ENCODE measurements at regions not wholly inside any gene's neighbourhood (a gene's known extent, or its start where the extent isn't known, plus 50 kb on each side); places are given as distances from the start of the nearest gene placed in this dataset.

- FAIRE-seq, result no peak
- Histone ChIP-seq H3K4me1 (no peaks in the 10 kb centered on the region), H3K4me2 (no peak overlapping the region), H3K27ac (no peak overlapping the region), H3K9me3 (no peaks in the 10 kb centered on the region), H3K4me3 (no peak overlapping the region)
- CTCF ChIA-PET, result no interaction called here
- TF ChIP-seq BHLHE40 (IDR thresholded peaks at IDR 0.05; ENCODE audit: low read depth, low read length) (no peak), NR3C1 (IDR thresholded peaks at IDR 0.05) (no peak), KDM5A (IDR thresholded peaks at IDR 0.05) (no peak), USF2 (IDR thresholded peaks at IDR 0.05) (no peak), CBX8 (IDR thresholded peaks at IDR 0.05) (no peak), ELK1 (IDR thresholded peaks at IDR 0.05; ENCODE audit: low read depth, low read length) (no peak), TP53 (CRISPR knock-in tag; IDR thresholded peaks at IDR 0.05) (no peak), MAX (IDR thresholded peaks at IDR 0.05) (no peak), CBX2 (IDR thresholded peaks at IDR 0.05; ENCODE audit: borderline replicate concordance, low read depth) (no peak), HMGXB4 (CRISPR knock-in tag; IDR thresholded peaks at IDR 0.05; ENCODE audit: borderline replicate concordance) (no peak), CEBPB (IDR thresholded peaks at IDR 0.05) (no peak), RFX5 (IDR thresholded peaks at IDR 0.05) (no peak), MAFK (IDR thresholded peaks at IDR 0.05; ENCODE audit: partially characterized antibody) (no peak), EHMT2 (IDR thresholded peaks at IDR 0.05; ENCODE audit: low read depth) (no peak), HOXA7 (CRISPR knock-in tag; IDR thresholded peaks at IDR 0.05) (no peak), MYC (IDR thresholded peaks at IDR 0.05; ENCODE audit: borderline replicate concordance, low read length) (no peak), BCL3 (IDR thresholded peaks at IDR 0.05) (no peak), POLR2AphosphoS2 (conservative IDR thresholded peaks at IDR 0.05; ENCODE audit: low read length) (no peak), GATA3 (IDR thresholded peaks at IDR 0.05; ENCODE audit: borderline replicate concordance) (no peak)
- no peak for ATAC-seq
- DNase-seq (ENCODE audit: low read depth in 1 of 2, low spot score in 1 of 2), result no peak
- POLR2A ChIA-PET, result no interaction called here
These were observed 1105.4 kb upstream of the KLHL29 start for GRCh38 chr2:22279541-22279940.

- no peak for TF ChIP-seq HDAC2 (IDR thresholded peaks at IDR 0.05)
- no peak for TF ChIP-seq FOSB (CRISPR knock-in tag; IDR thresholded peaks at IDR 0.05)
- no peak for TF ChIP-seq FOXS1 (CRISPR knock-in tag; IDR thresholded peaks at IDR 0.05)
- no peak for TF ChIP-seq CBX2 (IDR thresholded peaks at IDR 0.05; ENCODE audit: borderline replicate concordance, low read depth)
- TF ChIP-seq HOXB13 (CRISPR knock-in tag; IDR thresholded peaks at IDR 0.05; ENCODE audit: low read depth), result no peak
- TF ChIP-seq KDM5A (IDR thresholded peaks at IDR 0.05), result no peak
- TF ChIP-seq NR3C1 (IDR thresholded peaks at IDR 0.05), result no peak
- no peak for TF ChIP-seq MAX (IDR thresholded peaks at IDR 0.05)
- TF ChIP-seq HMGXB4 (CRISPR knock-in tag; IDR thresholded peaks at IDR 0.05; ENCODE audit: borderline replicate concordance), result no peak
- TF ChIP-seq HEYL (CRISPR knock-in tag; IDR thresholded peaks at IDR 0.05), result no peak
- TF ChIP-seq ZSCAN20 (CRISPR knock-in tag; IDR thresholded peaks at IDR 0.05), result no peak
- CTCF ChIA-PET, result interaction anchor here (0.6 kb wide), 1 partner anchor 12 kb away, joined by 3 read pairs; no protein-coding TSS in a partner anchor
- POLR2A ChIA-PET, result no interaction called here
- Histone ChIP-seq H3K4me2 (no peak overlapping the region), H3K4me1 (no peaks in the 10 kb centered on the region), H3K4me3 (no peak overlapping the region), H3K27ac (no peak overlapping the region), H3K9me3 (no peaks in the 10 kb centered on the region)
- ATAC-seq (no peak), DNase-seq (ENCODE audit: low read depth in 1 of 2, low spot score in 1 of 2) (no peak), FAIRE-seq (no peak)
- WGBS (ENCODE audit: missing lambda C conversion rate), result 0% methylated on average over 4 of the region's 4 CpGs
These were observed 1103.9 kb upstream of the KLHL29 start for GRCh38 chr2:22281033-22281432.
